ENCODE measurements at regions not wholly inside any gene's neighbourhood (a gene's known extent, or its start where the extent isn't known, plus 50 kb on each side); places are given as distances from the start of the nearest gene placed in this dataset.
"Not testable (repeated sequence)": the region's sequence is repeated elsewhere in the genome, so short reads cannot be mapped to it uniquely, and the experiment has no call there.

DNA sequence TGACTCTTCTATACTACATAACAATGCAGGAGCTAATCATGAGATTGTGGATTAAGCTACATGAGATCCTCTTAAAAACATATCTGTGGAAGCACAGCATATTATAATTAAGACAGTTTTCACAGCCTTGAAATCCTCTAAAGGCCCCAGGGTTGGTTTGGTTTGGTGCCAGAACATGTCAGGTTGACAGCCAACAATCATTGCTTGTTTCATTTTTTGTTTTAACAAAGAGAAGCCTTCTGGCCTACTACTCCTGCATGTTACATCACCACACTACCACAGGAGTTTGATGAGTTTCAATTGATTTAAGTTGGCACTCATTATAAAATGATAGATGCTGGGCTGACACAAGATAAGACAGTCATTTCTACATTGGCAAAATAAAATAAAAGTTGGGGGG lies 255.9 kb upstream of the ERBB4 start:
- Mint-ChIP-seq H3K9me3 (no peaks in the 10 kb centered on the region), H3K27ac (no peak overlapping the region), H3K27me3 (ENCODE audit: low read depth, poor library complexity) (no peaks in the 10 kb centered on the region), H3K36me3 (ENCODE audit: low read depth) (no peaks in the 10 kb centered on the region), H3K4me1 (no peaks in the 10 kb centered on the region), H3K4me3 (no peak overlapping the region)
- TF ChIP-seq, protein P1, sequence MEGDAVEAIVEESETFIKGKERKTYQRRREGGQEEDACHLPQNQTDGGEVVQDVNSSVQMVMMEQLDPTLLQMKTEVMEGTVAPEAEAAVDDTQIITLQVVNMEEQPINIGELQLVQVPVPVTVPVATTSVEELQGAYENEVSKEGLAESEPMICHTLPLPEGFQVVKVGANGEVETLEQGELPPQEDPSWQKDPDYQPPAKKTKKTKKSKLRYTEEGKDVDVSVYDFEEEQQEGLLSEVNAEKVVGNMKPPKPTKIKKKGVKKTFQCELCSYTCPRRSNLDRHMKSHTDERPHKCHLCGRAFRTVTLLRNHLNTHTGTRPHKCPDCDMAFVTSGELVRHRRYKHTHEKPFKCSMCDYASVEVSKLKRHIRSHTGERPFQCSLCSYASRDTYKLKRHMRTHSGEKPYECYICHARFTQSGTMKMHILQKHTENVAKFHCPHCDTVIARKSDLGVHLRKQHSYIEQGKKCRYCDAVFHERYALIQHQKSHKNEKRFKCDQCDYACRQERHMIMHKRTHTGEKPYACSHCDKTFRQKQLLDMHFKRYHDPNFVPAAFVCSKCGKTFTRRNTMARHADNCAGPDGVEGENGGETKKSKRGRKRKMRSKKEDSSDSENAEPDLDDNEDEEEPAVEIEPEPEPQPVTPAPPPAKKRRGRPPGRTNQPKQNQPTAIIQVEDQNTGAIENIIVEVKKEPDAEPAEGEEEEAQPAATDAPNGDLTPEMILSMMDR (IDR thresholded peaks at IDR 0.05) = no peak
- DNase-seq = no peak

DNA sequence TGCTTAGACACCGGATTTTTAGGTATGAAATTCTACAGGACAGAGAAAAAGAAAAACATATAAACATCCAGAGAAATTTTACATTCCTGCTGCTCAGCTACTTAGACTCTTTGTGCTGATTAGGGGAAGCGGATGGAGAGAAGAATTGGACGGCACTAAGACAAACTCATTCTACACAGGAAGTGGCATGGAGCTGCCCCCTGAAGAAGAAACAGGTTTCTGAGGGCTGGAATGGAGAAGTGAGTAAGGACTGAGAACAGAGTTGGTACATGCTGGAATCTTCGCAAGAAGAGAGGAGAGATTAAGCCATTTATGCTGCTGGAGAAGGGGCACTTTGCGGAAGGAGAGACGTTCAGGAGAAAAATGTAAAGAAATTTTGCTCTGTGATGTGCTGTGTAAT lies 253.0 kb upstream of the ERBB4 start:
- no peaks in the 10 kb centered on the region for H3K27me3 Mint-ChIP-seq (ENCODE audit: low read depth, poor library complexity)
- peaks cover 10% of the 10 kb centered on the region for H3K9me3 Mint-ChIP-seq
- H3K27ac Mint-ChIP-seq = no peak overlapping the region
- no peaks in the 10 kb centered on the region for H3K36me3 Mint-ChIP-seq (ENCODE audit: low read depth)
- TF ChIP-seq, protein P1 (IDR thresholded peaks at IDR 0.05) = no peak
- DNase-seq = no peak
- no peaks in the 10 kb centered on the region for H3K4me1 Mint-ChIP-seq
- no peak overlapping the region for H3K4me3 Mint-ChIP-seq

DNA sequence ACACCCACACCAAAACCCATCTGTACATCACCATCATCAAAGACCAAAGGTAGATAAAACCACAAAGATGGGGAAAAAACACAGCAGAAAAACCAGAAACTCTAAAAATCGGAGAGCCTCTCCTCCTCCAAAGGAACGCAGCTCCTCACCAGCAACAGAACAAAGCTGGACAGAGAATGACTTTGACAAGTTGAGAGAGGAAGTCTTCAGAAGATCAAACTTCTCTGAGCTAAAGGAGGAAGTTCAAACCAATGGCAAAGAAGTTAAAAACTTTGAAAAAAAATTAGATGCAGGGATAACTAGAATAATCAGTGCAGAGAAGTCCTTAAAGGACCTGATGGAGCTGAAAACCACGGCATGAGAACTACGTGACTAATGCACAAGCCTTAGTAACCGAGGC lies 247.5 kb upstream of the ERBB4 start:
- not testable (repeated sequence) for H3K27me3 Mint-ChIP-seq (ENCODE audit: low read depth, poor library complexity); H3K4me3 Mint-ChIP-seq; H3K4me1 Mint-ChIP-seq; H3K27ac Mint-ChIP-seq; DNase-seq; H3K36me3 Mint-ChIP-seq (ENCODE audit: low read depth)
- H3K9me3 Mint-ChIP-seq = peaks cover 45% of the 10 kb centered on the region

DNA sequence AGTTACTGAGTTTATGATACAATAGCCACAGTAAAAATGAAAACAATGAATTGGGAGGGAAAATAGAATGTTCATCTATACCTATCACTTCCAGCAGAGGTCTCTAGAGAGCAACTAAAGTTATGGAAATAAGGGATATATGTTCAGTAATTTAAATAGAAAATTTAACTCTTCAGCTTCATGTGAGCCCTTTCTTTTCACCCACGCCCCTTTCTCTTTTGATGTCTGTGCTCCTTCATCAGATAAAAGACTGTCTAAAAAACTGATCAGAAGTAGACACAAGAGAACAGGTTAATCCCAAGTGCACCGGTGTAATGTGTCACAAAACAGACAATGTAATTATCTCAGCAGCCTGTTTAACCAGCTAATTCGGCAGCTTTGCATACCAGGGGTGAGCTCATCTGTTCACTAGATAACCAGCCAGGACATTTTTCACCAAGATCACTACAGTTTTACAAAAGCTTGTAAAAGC lies 238.5 kb upstream of the ERBB4 start:
- Mint-ChIP-seq H3K27ac (no peak overlapping the region), H3K4me3 (no peak overlapping the region)

DNA sequence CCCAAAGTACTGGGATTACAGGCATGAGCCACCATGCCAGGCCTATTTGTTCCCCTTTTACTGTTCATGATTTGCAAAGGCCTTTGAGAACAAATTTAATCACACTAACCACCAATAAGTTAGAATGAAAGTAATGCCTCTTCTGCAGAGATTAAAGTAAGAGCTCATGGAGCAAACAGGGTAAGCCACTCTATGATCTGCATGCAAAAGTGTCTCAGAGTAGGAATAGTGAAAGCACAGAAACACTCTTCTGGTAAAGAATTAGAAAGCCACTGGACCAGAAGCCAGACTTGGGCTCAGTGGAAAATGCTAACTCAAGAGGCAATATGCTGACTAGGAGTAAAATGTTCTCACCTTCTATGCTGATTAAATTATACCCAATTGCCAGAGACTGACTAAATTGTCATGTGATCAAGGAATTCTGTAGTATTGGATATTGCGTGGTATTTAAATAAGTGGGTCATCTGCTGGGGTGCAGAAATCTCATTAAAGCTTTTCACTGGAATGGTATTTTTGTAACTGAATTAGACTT lies 235.3 kb upstream of the ERBB4 start:
- H3K4me3 Mint-ChIP-seq = no peak overlapping the region
- H3K9me3 Mint-ChIP-seq = no peaks in the 10 kb centered on the region
- H3K36me3 Mint-ChIP-seq (ENCODE audit: low read depth) = no peaks in the 10 kb centered on the region
- no peak for DNase-seq
- H3K27me3 Mint-ChIP-seq (ENCODE audit: low read depth, poor library complexity) = no peaks in the 10 kb centered on the region
- H3K27ac Mint-ChIP-seq = no peak overlapping the region
- H3K4me1 Mint-ChIP-seq = peaks cover 4% of the 10 kb centered on the region
- TF ChIP-seq, protein P1 (IDR thresholded peaks at IDR 0.05) = no peak

More for the DNA sequence above, 238.5 kb upstream of the ERBB4 start:
- H3K36me3 Mint-ChIP-seq (ENCODE audit: low read depth) = no peaks in the 10 kb centered on the region
- TF ChIP-seq, protein P1 (IDR thresholded peaks at IDR 0.05) = peak; percentile 62
- no peaks in the 10 kb centered on the region for H3K4me1 Mint-ChIP-seq
- H3K9me3 Mint-ChIP-seq = no peaks in the 10 kb centered on the region
- no peaks in the 10 kb centered on the region for H3K27me3 Mint-ChIP-seq (ENCODE audit: low read depth, poor library complexity)
- peak; percentile 8 for DNase-seq

DNA sequence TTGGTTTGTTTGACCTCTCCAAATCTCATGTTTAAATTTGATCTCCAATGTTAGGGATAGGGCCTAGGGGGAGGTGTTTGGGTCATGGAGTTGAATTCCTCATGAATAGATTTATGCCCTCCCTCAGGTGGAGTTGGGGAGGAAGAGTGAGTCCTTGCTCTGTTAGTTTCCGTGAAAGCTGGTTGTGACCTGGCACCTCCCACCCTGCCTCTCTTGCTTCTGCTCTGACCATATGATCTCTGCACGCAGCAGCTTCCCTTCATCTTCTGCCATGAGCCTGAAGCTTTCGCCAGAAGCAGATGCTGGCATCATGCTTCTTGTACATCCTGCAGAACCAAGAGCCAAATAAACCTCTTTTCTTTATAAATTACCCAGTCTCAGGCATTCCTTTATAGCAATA lies 231.6 kb upstream of the ERBB4 start:
- no peaks in the 10 kb centered on the region for H3K36me3 Mint-ChIP-seq (ENCODE audit: low read depth)
- no peak overlapping the region for H3K27ac Mint-ChIP-seq
- peak; percentile 2 for DNase-seq
- TF ChIP-seq, protein P1 (IDR thresholded peaks at IDR 0.05) = no peak
- no peaks in the 10 kb centered on the region for H3K9me3 Mint-ChIP-seq
- H3K4me1 Mint-ChIP-seq = peaks cover 4% of the 10 kb centered on the region
- no peaks in the 10 kb centered on the region for H3K27me3 Mint-ChIP-seq (ENCODE audit: low read depth, poor library complexity)
- H3K4me3 Mint-ChIP-seq = no peak overlapping the region

All from nephron progenitor cell (in vitro differentiated cells).